ENCODE measurements at regions not wholly inside any gene's neighbourhood (a gene's known extent, or its start where the extent isn't known, plus 50 kb on each side); places are given as distances from the start of the nearest gene placed in this dataset.

- Mint-ChIP-seq H3K36me3 (ENCODE audit: insufficient read depth in 2 of 2) (peaks cover 0 to 5% of the 10 kb centered on the region in 2 donors), H3K4me1 (ENCODE audit: low read depth) (peaks cover 37% of the 10 kb centered on the region), H3K4me3 (peak overlapping the region in 1 of 2 donors; percentile 20), H3K27me3 (ENCODE audit: low read depth) (no peaks in the 10 kb centered on the region), H3K27ac (no peak overlapping the region), H3K9me3 (peaks cover 0 to 3% of the 10 kb centered on the region in 2 donors)
- no peak for ATAC-seq (replicated peaks in 1 of 2)
- DNase-seq, result no peak
Measured at GRCh38 chr1:228810878-228811711, 75.8 kb downstream of the RHOU start.

- H3K4me1 Mint-ChIP-seq (ENCODE audit: low read depth), result peaks cover 31% of the 10 kb centered on the region
- DNase-seq, result no peak
Measured at GRCh38 chr1:228811712-228812305, 76.5 kb downstream of the RHOU start.

GRCh38 chr1:228812961-228813360 lies 77.7 kb downstream of the RHOU start:
- DNase-seq, result no peak
- H3K36me3 Mint-ChIP-seq (ENCODE audit: insufficient read depth in 2 of 2), result peaks cover 0 to 5% of the 10 kb centered on the region in 2 donors
- ATAC-seq (replicated peaks in 1 of 2), result no peak
- no peaks in the 10 kb centered on the region for H3K27me3 Mint-ChIP-seq (ENCODE audit: low read depth)
- H3K4me1 Mint-ChIP-seq (ENCODE audit: low read depth), result peaks cover 31% of the 10 kb centered on the region
- no peak overlapping the region for H3K27ac Mint-ChIP-seq
- H3K9me3 Mint-ChIP-seq, result peaks cover 0 to 3% of the 10 kb centered on the region in 2 donors
- H3K4me3 Mint-ChIP-seq, result no peak overlapping the region

More at GRCh38 chr1:228811712-228812305, 76.5 kb downstream of the RHOU start:
- no peak for ATAC-seq (replicated peaks in 1 of 2)
- no peaks in the 10 kb centered on the region for H3K27me3 Mint-ChIP-seq (ENCODE audit: low read depth)
- H3K36me3 Mint-ChIP-seq (ENCODE audit: insufficient read depth in 2 of 2), result peaks cover 0 to 5% of the 10 kb centered on the region in 2 donors
- H3K4me3 Mint-ChIP-seq, result no peak overlapping the region
- H3K27ac Mint-ChIP-seq, result no peak overlapping the region
- H3K9me3 Mint-ChIP-seq, result peaks cover 0 to 3% of the 10 kb centered on the region in 2 donors

DNA sequence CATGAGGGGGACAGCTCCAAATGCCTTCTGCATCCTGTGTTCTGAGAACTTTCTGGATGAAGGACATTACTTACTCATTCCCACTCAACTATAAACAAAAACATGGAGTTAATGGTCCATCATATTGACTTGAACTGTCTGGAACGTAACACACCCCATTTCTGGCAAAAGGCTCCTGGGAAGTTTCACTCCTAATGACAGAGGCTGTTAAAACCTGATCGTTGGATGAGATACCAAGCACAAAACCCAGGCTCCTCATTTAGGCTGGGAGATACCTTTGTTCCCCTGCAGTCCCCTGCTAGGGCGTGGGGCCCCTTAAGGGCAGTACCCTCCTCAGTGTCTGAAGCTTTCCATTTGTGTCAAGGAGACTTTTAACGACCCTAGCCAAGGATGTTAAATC lies 78.9 kb downstream of the RHOU start:
- Mint-ChIP-seq H3K4me1 (ENCODE audit: low read depth) (peaks cover 24% of the 10 kb centered on the region), H3K27me3 (ENCODE audit: low read depth) (no peaks in the 10 kb centered on the region), H3K4me3 (no peak overlapping the region), H3K36me3 (ENCODE audit: insufficient read depth in 2 of 2) (peaks cover 0 to 5% of the 10 kb centered on the region in 2 donors), H3K27ac (no peak overlapping the region), H3K9me3 (peaks cover 0 to 3% of the 10 kb centered on the region in 2 donors)
- no peak for ATAC-seq (replicated peaks in 1 of 2)
- no peak for DNase-seq

GRCh38 chr1:228818296-228818695 lies 83.0 kb downstream of the RHOU start:
- Mint-ChIP-seq H3K27me3 (ENCODE audit: low read depth) (no peaks in the 10 kb centered on the region), H3K36me3 (ENCODE audit: insufficient read depth in 2 of 2) (no peaks in the 10 kb centered on the region), H3K4me1 (ENCODE audit: low read depth) (no peaks in the 10 kb centered on the region), H3K4me3 (no peak overlapping the region), H3K27ac (no peak overlapping the region), H3K9me3 (no peaks in the 10 kb centered on the region)
- DNase-seq (no peak), ATAC-seq (replicated peaks in 1 of 2) (no peak)

DNA sequence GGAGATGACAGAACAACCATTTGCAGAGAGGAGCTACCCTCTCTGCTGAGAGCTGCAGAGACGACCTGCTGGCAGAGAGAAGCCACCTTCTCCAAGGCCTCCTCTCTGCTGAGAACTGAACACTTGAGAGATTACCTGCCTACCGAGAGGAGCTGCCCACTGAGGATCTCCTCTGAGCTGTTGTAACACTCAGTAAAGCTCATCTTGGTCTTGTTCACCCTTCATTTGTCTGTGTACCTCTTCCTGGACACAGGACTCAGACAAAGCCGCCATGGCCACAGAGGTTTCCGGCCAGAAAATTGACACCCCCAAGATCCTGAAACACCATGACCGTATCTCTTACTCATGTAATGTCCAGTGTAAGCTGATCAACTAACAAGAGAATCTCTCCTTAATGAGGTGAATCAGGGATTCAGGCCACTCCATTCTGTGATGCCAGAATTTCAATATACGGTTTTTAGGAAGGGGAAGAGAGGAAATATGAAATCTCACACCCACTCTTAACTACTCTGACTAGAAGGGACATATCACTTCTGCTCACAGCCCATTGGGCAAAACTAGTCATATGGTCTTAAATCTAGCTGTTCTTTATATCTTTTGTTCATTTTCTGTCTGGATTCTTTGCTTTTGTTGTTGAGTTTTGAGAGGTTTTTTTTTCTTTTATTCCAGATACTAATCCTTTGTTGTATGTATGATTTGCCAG lies 83.8 kb downstream of the RHOU start:
- no peak overlapping the region for H3K27ac Mint-ChIP-seq
- ATAC-seq (replicated peaks in 1 of 2) (no peak), DNase-seq (no peak)
- no peaks in the 10 kb centered on the region for H3K36me3 Mint-ChIP-seq (ENCODE audit: insufficient read depth in 2 of 2)
- H3K27me3 Mint-ChIP-seq (ENCODE audit: low read depth), result no peaks in the 10 kb centered on the region
- no peaks in the 10 kb centered on the region for H3K9me3 Mint-ChIP-seq
- no peaks in the 10 kb centered on the region for H3K4me1 Mint-ChIP-seq (ENCODE audit: low read depth)
- H3K4me3 Mint-ChIP-seq, result no peak overlapping the region

GRCh38 chr1:228821252-228821651 lies 86.0 kb downstream of the RHOU start:
- Mint-ChIP-seq H3K4me3 (no peak overlapping the region), H3K27me3 (ENCODE audit: low read depth) (no peaks in the 10 kb centered on the region), H3K9me3 (no peaks in the 10 kb centered on the region), H3K36me3 (ENCODE audit: insufficient read depth in 2 of 2) (no peaks in the 10 kb centered on the region), H3K4me1 (ENCODE audit: low read depth) (peaks cover 12% of the 10 kb centered on the region), H3K27ac (no peak overlapping the region)
- DNase-seq (no peak), ATAC-seq (replicated peaks in 1 of 2) (no peak)

DNA sequence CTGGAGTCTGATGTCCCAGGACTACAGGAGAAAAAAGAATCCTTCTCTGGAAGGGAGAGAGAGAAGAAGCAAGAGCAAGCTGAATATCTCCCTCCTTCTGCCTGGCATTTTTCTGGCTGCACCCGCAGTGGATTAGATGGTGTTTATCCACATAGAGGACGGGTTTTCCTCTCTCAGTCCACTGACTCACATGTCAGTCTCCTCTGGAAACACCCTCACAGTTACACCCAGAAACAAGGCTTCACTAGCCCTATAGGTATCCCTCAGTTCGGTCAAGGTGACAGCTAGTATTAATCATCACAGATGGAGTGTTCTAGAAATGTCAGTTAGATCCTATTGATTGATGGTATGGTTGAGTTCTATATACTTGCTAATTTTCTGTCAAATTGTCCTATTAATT lies 87.9 kb downstream of the RHOU start:
- no peaks in the 10 kb centered on the region for H3K9me3 Mint-ChIP-seq
- no peaks in the 10 kb centered on the region for H3K36me3 Mint-ChIP-seq (ENCODE audit: insufficient read depth in 2 of 2)
- no peaks in the 10 kb centered on the region for H3K27me3 Mint-ChIP-seq (ENCODE audit: low read depth)
- DNase-seq (no peak), ATAC-seq (replicated peaks in 1 of 2) (no peak)
- H3K27ac Mint-ChIP-seq, result no peak overlapping the region
- H3K4me3 Mint-ChIP-seq, result no peak overlapping the region
- H3K4me1 Mint-ChIP-seq (ENCODE audit: low read depth), result peaks cover 23% of the 10 kb centered on the region

- H3K4me1 Mint-ChIP-seq (ENCODE audit: low read depth), result peaks cover 27% of the 10 kb centered on the region
- DNase-seq, result no peak
- no peak overlapping the region for H3K27ac Mint-ChIP-seq
- ATAC-seq (replicated peaks in 1 of 2), result no peak
- no peaks in the 10 kb centered on the region for H3K36me3 Mint-ChIP-seq (ENCODE audit: insufficient read depth in 2 of 2)
- H3K27me3 Mint-ChIP-seq (ENCODE audit: low read depth), result no peaks in the 10 kb centered on the region
- no peak overlapping the region for H3K4me3 Mint-ChIP-seq
- H3K9me3 Mint-ChIP-seq, result no peaks in the 10 kb centered on the region
Measured at GRCh38 chr1:228824366-228824765, 89.1 kb downstream of the RHOU start.

- ATAC-seq (replicated peaks in 1 of 2), result no peak
Measured at GRCh38 chr1:228825041-228825440, 89.8 kb downstream of the RHOU start.

DNA sequence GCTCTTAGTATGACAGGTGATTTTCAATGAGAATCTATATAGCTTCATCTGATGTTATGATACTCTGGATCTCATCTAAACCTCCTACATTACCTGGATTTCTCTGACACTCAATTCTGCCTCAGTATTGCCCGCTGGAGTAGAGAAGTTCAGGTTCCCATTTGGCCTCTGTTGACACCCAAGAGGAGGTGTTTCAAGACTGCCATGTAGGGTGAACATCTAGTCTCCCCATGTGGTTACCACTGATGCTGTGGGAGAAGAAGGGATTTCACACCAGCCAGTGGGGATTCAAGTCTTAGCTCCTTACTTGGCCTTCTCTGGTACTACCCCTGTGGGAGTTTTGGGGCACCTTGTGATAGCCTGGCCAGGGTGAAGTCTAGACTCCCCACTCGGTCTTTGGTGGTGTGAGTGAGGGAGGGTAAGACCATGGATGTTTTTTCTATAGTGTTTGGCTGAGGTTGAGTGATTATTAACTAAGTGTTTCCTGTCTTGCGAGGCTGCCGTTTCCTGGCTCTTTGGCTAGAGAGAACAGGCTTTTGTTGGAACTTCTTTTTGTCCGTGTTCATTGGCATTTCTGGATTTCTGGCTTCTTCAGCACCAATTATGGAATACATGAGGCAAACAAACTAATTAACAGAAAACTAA lies 90.7 kb downstream of the RHOU start:
- Mint-ChIP-seq H3K27me3 (ENCODE audit: low read depth) (no peaks in the 10 kb centered on the region), H3K27ac (no peak overlapping the region), H3K9me3 (no peaks in the 10 kb centered on the region), H3K36me3 (ENCODE audit: insufficient read depth in 2 of 2) (no peaks in the 10 kb centered on the region), H3K4me3 (no peak overlapping the region), H3K4me1 (ENCODE audit: low read depth) (peaks cover 33% of the 10 kb centered on the region)
- ATAC-seq (replicated peaks in 1 of 2) (peak in 1 of 2 donors; percentile 24), DNase-seq (no peak)

More at GRCh38 chr1:228825041-228825440, 89.8 kb downstream of the RHOU start:
- H3K9me3 Mint-ChIP-seq, result no peaks in the 10 kb centered on the region
- no peaks in the 10 kb centered on the region for H3K36me3 Mint-ChIP-seq (ENCODE audit: insufficient read depth in 2 of 2)
- DNase-seq, result no peak
- no peak overlapping the region for H3K4me3 Mint-ChIP-seq
- no peaks in the 10 kb centered on the region for H3K27me3 Mint-ChIP-seq (ENCODE audit: low read depth)
- H3K4me1 Mint-ChIP-seq (ENCODE audit: low read depth), result peaks cover 27% of the 10 kb centered on the region
- no peak overlapping the region for H3K27ac Mint-ChIP-seq

- H3K27ac Mint-ChIP-seq, result peak overlapping the region; percentile 58
- DNase-seq, result no peak
- no peaks in the 10 kb centered on the region for H3K36me3 Mint-ChIP-seq (ENCODE audit: insufficient read depth in 2 of 2)
- ATAC-seq (replicated peaks in 1 of 2), result no peak
- H3K4me3 Mint-ChIP-seq, result no peak overlapping the region
- H3K4me1 Mint-ChIP-seq (ENCODE audit: low read depth), result peaks cover 44% of the 10 kb centered on the region
- no peaks in the 10 kb centered on the region for H3K27me3 Mint-ChIP-seq (ENCODE audit: low read depth)
- no peaks in the 10 kb centered on the region for H3K9me3 Mint-ChIP-seq
Measured at GRCh38 chr1:228827019-228827418, 91.7 kb downstream of the RHOU start.

GRCh38 chr1:228828151-228828550 lies 92.9 kb downstream of the RHOU start:
- no peaks in the 10 kb centered on the region for H3K36me3 Mint-ChIP-seq (ENCODE audit: insufficient read depth in 2 of 2)
- H3K27ac Mint-ChIP-seq, result no peak overlapping the region
- DNase-seq, result no peak
- H3K4me3 Mint-ChIP-seq, result no peak overlapping the region
- no peaks in the 10 kb centered on the region for H3K27me3 Mint-ChIP-seq (ENCODE audit: low read depth)
- H3K9me3 Mint-ChIP-seq, result no peaks in the 10 kb centered on the region
- H3K4me1 Mint-ChIP-seq (ENCODE audit: low read depth), result peaks cover 47% of the 10 kb centered on the region
- ATAC-seq (replicated peaks in 1 of 2), result no peak
